GM23338 (cell line): ENCODE measurements at regions not wholly inside any gene's neighbourhood (a gene's known extent, or its start where the extent isn't known, plus 50 kb on each side); places are given as distances from the start of the nearest gene placed in this dataset.

Experiments
- ATAC-seq: fragments of 200-7000 bp; cut with Tn5 transposase; 3 replicates; pipeline ENCODE4 v1.9.1; 2020
- DNase-seq: peaks from one replicate; pipeline ENCODE4 v3.0.0-alpha.2; 2015; ENCODE audit warnings: low spot score
- H2AFZ ChIP-seq: fragments of 200-600 bp; sonication (generic); 2 replicates; pipeline ENCODE4 v1.8.0; 2016; ENCODE audit warnings: antibody characterized with exemption, mild to moderate bottlenecking, moderate library complexity
- H3F3A ChIP-seq: fragments of 200-600 bp; sonication (generic); replicated peaks from 2 replicates; pipeline ENCODE4 v1.8.0; 2017; ENCODE audit warnings: antibody characterized with exemption, mixed run types, low read depth
- H3K27ac ChIP-seq: fragments of 200-600 bp; sonication (generic); 2 replicates; pipeline ENCODE4 v1.6.1; 2016; ENCODE audit warnings: low read depth
- H3K27me3 ChIP-seq: fragments of 200-600 bp; sonication (generic); 2 replicates; pipeline ENCODE4 v1.8.0; 2016; ENCODE audit warnings: mild to moderate bottlenecking, mixed run types, moderate library complexity; ENCODE audit not compliant: insufficient read depth
- H3K36me3 ChIP-seq: fragments of 200-600 bp; sonication (generic); 2 replicates; pipeline ENCODE4 v1.8.0; 2016; ENCODE audit warnings: mild to moderate bottlenecking; ENCODE audit not compliant: insufficient read depth
- H3K4me1 ChIP-seq: fragments of 200-600 bp; sonication (generic); 2 replicates; pipeline ENCODE4 v1.8.0; 2016; ENCODE audit warnings: mild to moderate bottlenecking, moderate library complexity; ENCODE audit not compliant: insufficient read depth
- H3K4me2 ChIP-seq: fragments of 200-600 bp; sonication (generic); 2 replicates; pipeline ENCODE4 v1.7.1; 2017; ENCODE audit warnings: mixed run types
- H3K4me3 ChIP-seq: fragments of 200-600 bp; sonication (generic); 2 replicates; pipeline ENCODE4 v1.6.1; 2016; ENCODE audit warnings: mixed run types
- H3K79me2 ChIP-seq: fragments of 200-600 bp; sonication (generic); replicated peaks from 2 replicates; pipeline ENCODE4 v1.8.0; 2017; ENCODE audit warnings: mild to moderate bottlenecking; ENCODE audit not compliant: insufficient read depth
- H3K9me2 ChIP-seq: fragments of 200-600 bp; sonication (generic); 2 replicates; pipeline ENCODE4 v1.8.0; 2017; ENCODE audit not compliant: insufficient read depth
- H4K20me1 ChIP-seq: fragments of 200-600 bp; sonication (generic); replicated peaks from 2 replicates; pipeline ENCODE4 v1.8.0; 2017; ENCODE audit warnings: mild to moderate bottlenecking; ENCODE audit not compliant: insufficient read depth
- H3K27ac Mint-ChIP-seq: 2 replicates; pipeline ENCODE4 v1.8.0; 2020; ENCODE audit warnings: inconsistent platforms, mild to moderate bottlenecking, moderate library complexity, mixed read lengths
- H3K27me3 Mint-ChIP-seq: 3 replicates; pipeline ENCODE4 v1.8.0; 2022; ENCODE audit warnings: low read depth, mild to moderate bottlenecking, moderate library complexity, mixed read lengths, inconsistent platforms; ENCODE audit not compliant: insufficient read depth, poor library complexity
- H3K36me3 Mint-ChIP-seq: 3 replicates; pipeline ENCODE4 v1.8.0; 2021; ENCODE audit warnings: low read depth, mild to moderate bottlenecking, inconsistent platforms, moderate library complexity, mixed read lengths
- H3K4me1 Mint-ChIP-seq: 3 replicates; pipeline ENCODE4 v1.8.0; 2020; ENCODE audit warnings: mild to moderate bottlenecking, inconsistent platforms, mixed read lengths
- H3K4me3 Mint-ChIP-seq: 3 replicates; pipeline ENCODE4 v1.8.0; 2021; ENCODE audit warnings: moderate library complexity, mild to moderate bottlenecking, inconsistent platforms, mixed read lengths
- H3K9me3 Mint-ChIP-seq: 3 replicates; pipeline ENCODE4 v1.8.0; 2020; ENCODE audit warnings: moderate library complexity, mild to moderate bottlenecking, inconsistent platforms, mixed read lengths
- CREB1 ChIP-seq: fragments of 250-450 bp; sonication (Bioruptor Pico); IDR thresholded peaks from 2 replicates; pipeline ENCODE4 v1.5.0; 2020; ENCODE audit warnings: low read depth, mild to moderate bottlenecking, moderate library complexity
- CTCF ChIP-seq, 2 experiments: fragments of 200-600 bp in 1 of 2; sonication (generic) in 1 of 2; conservative IDR thresholded peaks; 2 replicates each; pipeline versions ENCODE4 v1.5.1 to v1.6.1; 2016 to 2017; ENCODE audit warnings: antibody characterized with exemption in 2 of 2, low read depth in 2 of 2, mild to moderate bottlenecking in 2 of 2, moderate library complexity in 1 of 2
- ETS1 ChIP-seq: IDR thresholded peaks from 2 replicates; pipeline ENCODE4 v1.6.1; 2016; ENCODE audit warnings: antibody characterized with exemption
- EZH2 ChIP-seq: fragments of 200-600 bp; sonication (generic); IDR thresholded peaks from one replicate; pipeline ENCODE4 v1.8.0; 2017; ENCODE audit warnings: antibody characterized with exemption, mild to moderate bottlenecking, low read depth; ENCODE audit not compliant: unreplicated experiment
- EZH2phosphoT487 ChIP-seq: fragments of 200-600 bp; sonication (generic); IDR thresholded peaks from one replicate; pipeline ENCODE4 v1.8.1; 2018; ENCODE audit warnings: antibody characterized with exemption; ENCODE audit not compliant: unreplicated experiment
- JUNB ChIP-seq: IDR thresholded peaks from one replicate; pipeline ENCODE4 v1.6.1; 2016; ENCODE audit warnings: antibody characterized with exemption; ENCODE audit not compliant: unreplicated experiment
- NANOG ChIP-seq: IDR thresholded peaks from 2 replicates; pipeline ENCODE4 v1.6.1; 2016; ENCODE audit warnings: antibody characterized with exemption, borderline replicate concordance
- POLR2AphosphoS5 ChIP-seq: IDR thresholded peaks from 2 replicates; pipeline ENCODE4 v1.6.1; 2016; ENCODE audit warnings: antibody characterized with exemption, low read depth
- REST ChIP-seq: IDR thresholded peaks from one replicate; pipeline ENCODE4 v1.6.1; 2018; ENCODE audit warnings: antibody characterized with exemption; ENCODE audit not compliant: unreplicated experiment
- STAT1 ChIP-seq: IDR thresholded peaks from one replicate; pipeline ENCODE4 v1.6.1; 2016; ENCODE audit warnings: antibody characterized with exemption; ENCODE audit not compliant: unreplicated experiment
- ZNF114 ChIP-seq: fragments of 250-450 bp; sonication (Bioruptor Pico); IDR thresholded peaks from 2 replicates; pipeline ENCODE4 v1.5.0; 2020; ENCODE audit warnings: mild to moderate bottlenecking, moderate library complexity
- ZNF331 ChIP-seq: fragments of 250-450 bp; sonication (Bioruptor Pico); IDR thresholded peaks from 2 replicates; pipeline ENCODE4 v1.5.0; 2020; ENCODE audit warnings: low read depth, mild to moderate bottlenecking, moderate library complexity

- no peak overlapping the region for H3K27ac Mint-ChIP-seq
- Histone ChIP-seq H3K4me2 (no peak overlapping the region), H3K9me2 (no peaks in the 10 kb centered on the region), H3K36me3 (no peaks in the 10 kb centered on the region), H3K27me3 (no peaks in the 10 kb centered on the region), H4K20me1 (no peaks in the 10 kb centered on the region), H3K27ac (no peak overlapping the region), H3K4me3 (no peak overlapping the region), H3K4me1 (no peaks in the 10 kb centered on the region), H2AFZ (no peak overlapping the region), H3K79me2 (no peaks in the 10 kb centered on the region), H3F3A (no peaks in the 10 kb centered on the region)
- no peak for ATAC-seq
- no peak overlapping the region for H3K4me3 Mint-ChIP-seq
- no peaks in the 10 kb centered on the region for H3K27me3 Mint-ChIP-seq
- no peak for TF ChIP-seq CTCF (conservative IDR thresholded peaks at IDR 0.05; ENCODE audit: low read depth in 2 of 2)
- no peak for TF ChIP-seq EZH2phosphoT487
- no peak for TF ChIP-seq ZNF114 (CRISPR knock-in tag)
- TF ChIP-seq STAT1: no peak
- TF ChIP-seq ETS1: no peak
- no peak for TF ChIP-seq EZH2
- TF ChIP-seq CREB1: no peak
- no peak for TF ChIP-seq REST
- no peak for TF ChIP-seq NANOG
- no peak for TF ChIP-seq ZNF331 (CRISPR knock-in tag)
- no peak for TF ChIP-seq JUNB
- no peak for DNase-seq
- H3K4me1 Mint-ChIP-seq: no peaks in the 10 kb centered on the region
- no peaks in the 10 kb centered on the region for H3K36me3 Mint-ChIP-seq
- H3K9me3 Mint-ChIP-seq: no peaks in the 10 kb centered on the region
These were observed 118.8 kb upstream of the ADAMTS19 start for GRCh38 chr5:129341306-129341705.

GRCh38 chr5:129342796-129343195 is 117.3 kb upstream of the ADAMTS19 start:
- TF ChIP-seq CREB1: no peak
- no peak for TF ChIP-seq EZH2
- no peak for TF ChIP-seq ZNF114 (CRISPR knock-in tag)
- no peak for TF ChIP-seq REST
- no peak for TF ChIP-seq STAT1
- TF ChIP-seq POLR2AphosphoS5: no peak
- Mint-ChIP-seq H3K4me3 (no peak overlapping the region), H3K36me3 (no peaks in the 10 kb centered on the region), H3K9me3 (no peaks in the 10 kb centered on the region), H3K27me3 (no peaks in the 10 kb centered on the region), H3K27ac (no peak overlapping the region), H3K4me1 (no peaks in the 10 kb centered on the region)
- no peaks in the 10 kb centered on the region for H4K20me1 ChIP-seq
- no peaks in the 10 kb centered on the region for H3K27me3 ChIP-seq
- no peaks in the 10 kb centered on the region for H3K4me1 ChIP-seq
- H3K36me3 ChIP-seq: no peaks in the 10 kb centered on the region
- no peak overlapping the region for H2AFZ ChIP-seq
- H3K9me2 ChIP-seq: no peaks in the 10 kb centered on the region
- no peaks in the 10 kb centered on the region for H3F3A ChIP-seq
- no peaks in the 10 kb centered on the region for H3K79me2 ChIP-seq
- ATAC-seq (no peak), DNase-seq (no peak)
- H3K4me2 ChIP-seq: no peak overlapping the region
- H3K27ac ChIP-seq: no peak overlapping the region
- H3K4me3 ChIP-seq: no peak overlapping the region
